GM13977 (cell line): ENCODE measurements at regions not wholly inside any gene's neighbourhood (a gene's known extent, or its start where the extent isn't known, plus 50 kb on each side); places are given as distances from the start of the nearest gene placed in this dataset.

ENCODE experiments used
- DNase-seq: peaks from one replicate; pipeline ENCODE4 v3.0.0; 2012; ENCODE audit warnings: low spot score
- in situ Hi-C: fragments of 300-500 bp; cut with MboI; formaldehyde crosslinking; loops from one replicate; pipeline ENCODE4 v1.12.0; 2022; ENCODE audit warnings: low sequenced_read_pairs, low pct_unique_long_range_greater_than_20kb, mixed read lengths, inconsistent platforms; ENCODE audit not compliant: unreplicated experiment
- TF ChIP-seq, protein P1 (sequence below): IDR thresholded peaks from 2 replicates; pipeline ENCODE4 v1.5.1; 2012; ENCODE audit warnings: mild to moderate bottlenecking, control low read depth; ENCODE audit not compliant: insufficient read depth; ENCODE audit errors: extremely low read depth, missing control alignments

DNA sequence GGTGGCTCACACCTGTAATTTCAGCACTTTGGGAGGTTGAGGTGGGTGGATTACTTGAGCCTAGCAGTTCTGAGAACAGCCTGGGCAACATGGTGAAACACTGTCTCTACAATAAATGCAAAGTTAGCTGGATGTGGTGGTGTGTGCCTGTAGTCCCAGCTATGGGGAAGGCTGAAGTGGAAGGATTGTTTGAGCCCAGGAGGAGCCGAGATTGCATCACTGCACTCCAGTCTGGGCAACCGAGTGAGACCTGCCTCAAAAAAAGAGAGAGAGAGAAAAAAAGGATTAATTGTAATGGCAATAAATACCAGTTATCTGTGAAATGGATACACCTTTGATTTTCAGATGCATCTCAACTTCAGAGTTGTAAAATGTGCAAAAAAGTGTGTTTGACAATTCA, 58.8 kb downstream of the SPRY1 start:
- TF ChIP-seq, protein P1, sequence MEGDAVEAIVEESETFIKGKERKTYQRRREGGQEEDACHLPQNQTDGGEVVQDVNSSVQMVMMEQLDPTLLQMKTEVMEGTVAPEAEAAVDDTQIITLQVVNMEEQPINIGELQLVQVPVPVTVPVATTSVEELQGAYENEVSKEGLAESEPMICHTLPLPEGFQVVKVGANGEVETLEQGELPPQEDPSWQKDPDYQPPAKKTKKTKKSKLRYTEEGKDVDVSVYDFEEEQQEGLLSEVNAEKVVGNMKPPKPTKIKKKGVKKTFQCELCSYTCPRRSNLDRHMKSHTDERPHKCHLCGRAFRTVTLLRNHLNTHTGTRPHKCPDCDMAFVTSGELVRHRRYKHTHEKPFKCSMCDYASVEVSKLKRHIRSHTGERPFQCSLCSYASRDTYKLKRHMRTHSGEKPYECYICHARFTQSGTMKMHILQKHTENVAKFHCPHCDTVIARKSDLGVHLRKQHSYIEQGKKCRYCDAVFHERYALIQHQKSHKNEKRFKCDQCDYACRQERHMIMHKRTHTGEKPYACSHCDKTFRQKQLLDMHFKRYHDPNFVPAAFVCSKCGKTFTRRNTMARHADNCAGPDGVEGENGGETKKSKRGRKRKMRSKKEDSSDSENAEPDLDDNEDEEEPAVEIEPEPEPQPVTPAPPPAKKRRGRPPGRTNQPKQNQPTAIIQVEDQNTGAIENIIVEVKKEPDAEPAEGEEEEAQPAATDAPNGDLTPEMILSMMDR = no peak
- in situ Hi-C loops = no loop called here
- DNase-seq = no peak

DNA sequence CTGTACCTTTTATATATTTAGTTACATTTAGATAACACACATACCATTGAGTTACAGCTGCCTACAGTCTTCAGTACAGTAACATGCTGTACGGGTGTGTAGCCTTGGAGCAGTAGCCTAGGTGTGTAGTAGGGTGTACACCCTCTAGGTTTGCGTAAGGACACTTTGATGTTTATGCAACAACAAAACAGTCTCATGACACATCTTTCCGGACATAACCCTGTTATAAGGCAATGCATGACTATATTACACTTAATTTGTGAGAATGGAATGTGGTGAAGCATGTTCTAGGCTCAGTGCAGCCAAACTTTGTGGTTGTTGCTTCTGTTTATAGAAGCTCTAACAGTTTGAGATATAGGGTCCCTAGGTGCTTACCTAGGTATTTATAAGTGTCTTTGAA, 65.4 kb downstream of the SPRY1 start:
- in situ Hi-C loops = no loop called here
- TF ChIP-seq, protein P1 = no peak
- DNase-seq = no peak

DNA sequence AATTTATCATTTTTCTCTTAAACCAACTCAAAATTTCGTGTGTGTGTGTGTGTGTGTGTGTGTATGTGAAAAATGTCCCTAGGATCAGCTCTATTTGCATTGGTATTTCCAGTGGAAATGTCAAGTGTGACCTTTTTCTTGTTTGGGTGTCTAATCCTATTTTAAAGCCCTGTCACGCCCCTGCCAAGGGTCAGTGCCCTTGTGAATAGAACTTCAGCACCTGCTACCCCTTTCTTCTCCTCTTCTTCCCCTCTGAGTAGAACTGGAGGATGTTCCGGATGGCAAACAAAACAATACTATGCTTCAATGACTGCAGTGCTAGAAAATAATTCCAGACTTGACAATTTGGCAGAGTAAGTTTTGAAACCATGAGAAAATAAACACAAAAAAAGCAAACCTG, 67.3 kb downstream of the SPRY1 start:
- in situ Hi-C loops = no loop called here
- TF ChIP-seq, protein P1 = no peak

DNA sequence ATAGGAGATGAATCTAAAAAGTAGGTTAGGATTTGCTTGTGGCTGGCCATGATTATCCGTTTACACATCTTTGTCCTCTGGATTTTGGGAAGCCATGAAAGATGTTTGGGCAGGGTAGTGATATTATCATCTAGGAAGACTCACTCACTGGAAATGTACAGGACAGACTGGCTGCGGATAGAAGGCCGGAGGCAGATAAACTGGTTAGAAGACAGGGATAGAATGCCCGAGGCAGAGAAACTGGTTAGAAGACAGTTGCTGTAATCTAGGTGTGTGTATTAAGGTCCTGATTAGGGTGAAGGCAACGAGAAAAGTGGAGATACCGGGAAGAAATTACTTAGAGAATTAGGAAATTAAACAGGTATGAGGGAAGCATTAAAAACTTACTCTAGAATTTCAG, 68.8 kb downstream of the SPRY1 start:
- no peak for DNase-seq
- TF ChIP-seq, protein P1 = no peak
- in situ Hi-C loops = no loop called here

More for the DNA sequence above, 67.3 kb downstream of the SPRY1 start:
- no peak for DNase-seq

DNA sequence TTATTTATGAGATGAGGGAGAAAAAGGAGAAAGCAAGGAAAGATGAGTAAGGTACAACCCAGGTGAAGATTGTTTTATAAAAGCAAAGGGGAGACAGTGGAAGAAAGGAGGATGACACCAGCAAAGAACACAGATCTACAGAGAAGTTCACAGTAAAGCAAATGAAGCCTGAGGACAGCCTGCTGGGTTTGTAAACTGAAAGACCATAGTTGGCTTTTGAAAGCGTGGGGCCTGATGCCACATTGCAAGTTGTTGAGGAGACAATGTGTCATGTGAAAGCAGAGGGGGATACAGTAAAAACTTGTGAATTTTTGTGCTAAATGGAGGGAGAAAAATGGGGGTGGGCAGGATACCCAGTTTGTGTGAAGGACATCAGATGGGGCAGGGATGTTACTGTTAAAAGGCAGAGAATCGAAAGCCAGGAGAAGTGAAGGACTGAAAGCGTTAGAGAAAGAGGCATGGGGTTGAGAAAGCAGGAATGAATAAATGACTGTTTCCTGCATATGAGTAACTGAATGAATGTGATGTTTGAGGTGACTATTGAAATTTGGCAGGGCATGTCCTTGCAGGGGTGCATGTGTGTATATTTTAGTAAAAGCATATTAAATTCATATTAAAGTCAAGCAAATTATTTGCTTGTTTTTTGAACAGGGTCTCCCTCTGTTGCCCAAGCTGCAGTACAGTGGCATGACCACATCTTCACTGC, 69.6 kb downstream of the SPRY1 start:
- in situ Hi-C loops = no loop called here
- no peak for DNase-seq
- TF ChIP-seq, protein P1 = no peak

DNA sequence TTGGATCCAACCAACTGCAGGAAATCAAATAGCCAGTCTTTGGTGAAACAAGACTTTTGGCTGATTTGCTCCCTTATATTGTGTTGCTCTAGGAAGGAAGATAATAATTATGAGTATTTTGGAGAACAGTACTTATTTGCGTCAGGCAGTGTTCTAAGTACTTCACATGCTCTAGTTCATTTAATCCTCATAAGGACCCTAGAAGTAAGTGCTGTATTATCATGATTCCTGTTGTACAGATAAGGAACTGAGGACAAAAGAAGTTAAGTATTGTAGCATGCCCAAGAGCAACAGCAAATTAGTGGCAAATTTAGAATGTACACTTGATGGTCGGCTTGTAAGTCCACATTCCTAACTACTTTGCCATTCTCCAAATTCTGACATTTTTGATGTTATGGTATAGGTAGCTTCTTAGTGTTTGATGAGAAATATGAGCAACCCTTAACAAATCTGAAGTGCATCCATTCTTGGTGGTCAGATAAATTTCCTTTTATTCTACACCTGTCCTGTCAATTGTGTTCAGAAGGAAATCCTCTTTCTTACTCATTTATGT, 72.0 kb downstream of the SPRY1 start:
- in situ Hi-C loops = no loop called here
- TF ChIP-seq, protein P1 = no peak
- DNase-seq = no peak

DNA sequence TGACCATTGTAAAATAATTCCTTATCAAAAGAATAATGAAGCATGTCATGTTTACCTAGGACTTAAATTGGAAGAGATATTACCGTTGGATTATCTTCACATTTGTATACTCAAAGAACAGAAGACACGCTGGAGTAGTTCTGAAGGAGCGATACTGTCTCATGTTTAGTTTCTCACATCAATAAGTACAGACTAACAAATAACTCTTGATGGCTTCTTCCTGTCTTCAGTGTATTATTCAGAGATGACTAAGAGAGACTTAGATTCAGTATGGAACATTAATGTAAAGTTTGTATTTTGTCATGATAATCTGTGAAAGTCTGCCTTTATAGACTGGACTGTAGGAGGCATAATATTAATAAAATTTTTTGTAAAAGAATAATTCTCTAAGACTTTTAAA, 72.7 kb downstream of the SPRY1 start:
- no peak for DNase-seq
- TF ChIP-seq, protein P1 = no peak
- in situ Hi-C loops = no loop called here
